Nephron progenitor cell (in vitro differentiated cells): ENCODE measurements at regions not wholly inside any gene's neighbourhood (a gene's known extent, or its start where the extent isn't known, plus 50 kb on each side); places are given as distances from the start of the nearest gene placed in this dataset.

ENCODE experiments used
- DNase-seq: peaks from one replicate; pipeline ENCODE4 v3.0.0; 2021
- H3K27ac Mint-ChIP-seq: 2 replicates; pipeline ENCODE4 v1.8.0; 2021; ENCODE audit warnings: mild to moderate bottlenecking, moderate library complexity, mixed read lengths
- H3K27me3 Mint-ChIP-seq: 2 replicates; pipeline ENCODE4 v1.8.0; 2021; ENCODE audit warnings: mild to moderate bottlenecking, low read depth, mixed read lengths; ENCODE audit not compliant: poor library complexity
- H3K36me3 Mint-ChIP-seq: 2 replicates; pipeline ENCODE4 v1.8.0; 2021; ENCODE audit warnings: low read depth, mixed read lengths
- H3K4me1 Mint-ChIP-seq: 2 replicates; pipeline ENCODE4 v1.8.0; 2021; ENCODE audit warnings: mixed read lengths
- H3K4me3 Mint-ChIP-seq: 2 replicates; pipeline ENCODE4 v1.8.0; 2021; ENCODE audit warnings: mild to moderate bottlenecking, moderate library complexity, mixed read lengths
- H3K9me3 Mint-ChIP-seq: 2 replicates; pipeline ENCODE4 v1.8.0; 2021; ENCODE audit warnings: mild to moderate bottlenecking, moderate library complexity, mixed read lengths
- TF ChIP-seq, protein P1 (sequence below): fragments of 200-600 bp; sonication (generic); IDR thresholded peaks from 2 replicates; pipeline ENCODE4 v1.5.0; 2021; ENCODE audit warnings: antibody characterized with exemption

- Mint-ChIP-seq H3K4me3 (no peak overlapping the region), H3K36me3 (no peaks in the 10 kb centered on the region), H3K27me3 (peaks cover 6% of the 10 kb centered on the region), H3K9me3 (no peaks in the 10 kb centered on the region), H3K27ac (no peak overlapping the region), H3K4me1 (no peaks in the 10 kb centered on the region)
- DNase-seq: no peak
- TF ChIP-seq, protein P1, sequence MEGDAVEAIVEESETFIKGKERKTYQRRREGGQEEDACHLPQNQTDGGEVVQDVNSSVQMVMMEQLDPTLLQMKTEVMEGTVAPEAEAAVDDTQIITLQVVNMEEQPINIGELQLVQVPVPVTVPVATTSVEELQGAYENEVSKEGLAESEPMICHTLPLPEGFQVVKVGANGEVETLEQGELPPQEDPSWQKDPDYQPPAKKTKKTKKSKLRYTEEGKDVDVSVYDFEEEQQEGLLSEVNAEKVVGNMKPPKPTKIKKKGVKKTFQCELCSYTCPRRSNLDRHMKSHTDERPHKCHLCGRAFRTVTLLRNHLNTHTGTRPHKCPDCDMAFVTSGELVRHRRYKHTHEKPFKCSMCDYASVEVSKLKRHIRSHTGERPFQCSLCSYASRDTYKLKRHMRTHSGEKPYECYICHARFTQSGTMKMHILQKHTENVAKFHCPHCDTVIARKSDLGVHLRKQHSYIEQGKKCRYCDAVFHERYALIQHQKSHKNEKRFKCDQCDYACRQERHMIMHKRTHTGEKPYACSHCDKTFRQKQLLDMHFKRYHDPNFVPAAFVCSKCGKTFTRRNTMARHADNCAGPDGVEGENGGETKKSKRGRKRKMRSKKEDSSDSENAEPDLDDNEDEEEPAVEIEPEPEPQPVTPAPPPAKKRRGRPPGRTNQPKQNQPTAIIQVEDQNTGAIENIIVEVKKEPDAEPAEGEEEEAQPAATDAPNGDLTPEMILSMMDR: no peak
Observed at GRCh38 chr5:96509316-96509715, 76.3 kb upstream of the PCSK1 start.

GRCh38 chr5:96509721-96510350, 76.8 kb upstream of the PCSK1 start:
- no peak overlapping the region for H3K27ac Mint-ChIP-seq

DNA sequence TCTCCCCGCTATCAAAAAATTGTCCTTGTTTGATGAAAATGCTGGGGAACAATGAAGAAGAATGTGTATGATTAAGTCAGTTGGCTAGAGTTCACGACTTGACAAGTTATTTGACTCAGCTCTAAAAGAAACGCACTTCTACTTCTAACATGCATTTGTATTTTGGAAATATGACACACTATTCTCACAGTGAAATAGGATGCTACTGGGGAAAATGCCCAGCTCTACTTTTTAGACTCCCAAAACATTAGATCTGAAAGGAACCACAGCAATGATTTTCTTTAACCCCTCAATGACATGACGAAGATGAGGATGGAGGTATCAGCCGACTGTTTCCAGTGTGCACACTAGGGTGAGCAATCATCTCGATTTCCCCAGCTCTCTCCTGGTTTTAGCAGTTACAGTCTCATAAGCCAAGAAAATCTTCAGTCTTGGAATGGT, 83.6 kb upstream of the PCSK1 start:
- Mint-ChIP-seq H3K36me3 (no peaks in the 10 kb centered on the region), H3K4me3 (no peak overlapping the region), H3K27me3 (no peaks in the 10 kb centered on the region), H3K27ac (no peak overlapping the region), H3K9me3 (no peaks in the 10 kb centered on the region), H3K4me1 (no peaks in the 10 kb centered on the region)
- no peak for DNase-seq
- TF ChIP-seq, protein P1: no peak

More at GRCh38 chr5:96509721-96510350, 76.8 kb upstream of the PCSK1 start:
- Mint-ChIP-seq H3K36me3 (no peaks in the 10 kb centered on the region), H3K9me3 (no peaks in the 10 kb centered on the region), H3K4me3 (no peak overlapping the region), H3K27me3 (peaks cover 6% of the 10 kb centered on the region), H3K4me1 (no peaks in the 10 kb centered on the region)
- DNase-seq: no peak
- TF ChIP-seq, protein P1: no peak

DNA sequence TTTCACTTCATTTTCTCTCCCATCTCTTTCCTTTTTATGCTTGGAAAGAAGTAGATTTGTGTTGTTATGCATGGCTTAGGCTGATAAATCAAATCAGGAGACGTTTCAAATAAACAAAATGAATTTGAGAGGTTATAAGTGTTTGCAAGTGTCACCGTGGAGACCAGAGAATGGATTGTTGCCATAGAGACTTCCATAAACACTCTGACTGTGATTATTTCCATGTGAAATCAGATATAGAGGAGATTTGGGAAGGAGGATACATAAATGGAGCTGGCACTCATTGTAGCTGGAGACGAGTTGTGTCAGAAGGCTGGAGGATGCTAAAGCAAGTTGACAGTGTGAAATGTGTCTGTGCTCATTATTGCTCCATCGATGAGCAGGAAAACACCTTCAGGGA, 84.2 kb upstream of the PCSK1 start:
- H3K36me3 Mint-ChIP-seq: no peaks in the 10 kb centered on the region
- no peaks in the 10 kb centered on the region for H3K9me3 Mint-ChIP-seq
- no peak overlapping the region for H3K27ac Mint-ChIP-seq
- TF ChIP-seq, protein P1: no peak
- no peaks in the 10 kb centered on the region for H3K4me1 Mint-ChIP-seq
- DNase-seq: no peak
- no peaks in the 10 kb centered on the region for H3K27me3 Mint-ChIP-seq
- no peak overlapping the region for H3K4me3 Mint-ChIP-seq

DNA sequence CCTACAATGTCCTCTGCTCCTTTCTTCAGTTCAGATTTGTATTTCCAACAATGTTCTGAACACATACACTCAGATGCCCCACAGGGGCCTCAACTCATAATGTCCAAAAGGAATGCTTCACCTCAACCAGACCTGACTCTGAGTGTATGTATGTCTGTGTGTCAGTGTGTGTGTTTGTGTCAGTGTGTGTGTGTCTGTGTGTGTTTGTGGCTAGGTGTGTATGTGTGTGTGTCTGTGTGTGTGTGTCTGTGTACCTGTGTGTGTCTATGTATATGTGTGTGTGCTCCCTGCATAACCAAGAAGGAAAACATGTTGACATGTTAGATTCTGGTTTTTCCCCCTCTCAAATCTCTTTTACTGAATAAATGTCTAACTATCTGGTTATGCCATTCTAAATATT, 87.3 kb upstream of the PCSK1 start:
- DNase-seq: no peak
- TF ChIP-seq, protein P1: no peak
- Mint-ChIP-seq H3K9me3 (no peaks in the 10 kb centered on the region), H3K36me3 (no peaks in the 10 kb centered on the region), H3K27me3 (no peaks in the 10 kb centered on the region), H3K4me3 (no peak overlapping the region), H3K4me1 (no peaks in the 10 kb centered on the region), H3K27ac (no peak overlapping the region)
